ENCODE measurements at regions not wholly inside any gene's neighbourhood (a gene's known extent, or its start where the extent isn't known, plus 50 kb on each side); places are given as distances from the start of the nearest gene placed in this dataset.

DNA sequence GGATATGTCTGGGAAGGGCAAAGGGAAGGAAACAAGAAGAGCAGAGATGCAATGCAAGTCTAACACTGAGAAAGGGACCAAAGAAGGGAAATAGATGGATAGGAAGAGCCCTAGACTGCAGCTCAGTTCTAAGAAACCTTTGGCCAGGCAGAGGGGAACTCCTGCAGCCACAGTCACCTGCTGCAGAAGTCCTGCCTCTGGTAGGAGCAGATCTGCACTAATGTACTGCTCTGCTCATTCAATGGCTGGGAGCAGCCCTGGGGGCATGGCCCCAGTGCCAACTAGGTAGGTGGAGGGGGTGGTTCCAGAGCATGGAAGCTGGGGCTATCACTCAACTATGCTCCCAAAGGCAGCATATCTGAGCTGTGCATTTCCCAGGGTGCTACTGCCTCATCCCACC lies 388.9 kb downstream of the PCNX1 start:
- no peak for DNase-seq

GRCh38 chr14:71300566-71301330 lies 393.5 kb downstream of the PCNX1 start:
- DNase-seq = no peak

DNA sequence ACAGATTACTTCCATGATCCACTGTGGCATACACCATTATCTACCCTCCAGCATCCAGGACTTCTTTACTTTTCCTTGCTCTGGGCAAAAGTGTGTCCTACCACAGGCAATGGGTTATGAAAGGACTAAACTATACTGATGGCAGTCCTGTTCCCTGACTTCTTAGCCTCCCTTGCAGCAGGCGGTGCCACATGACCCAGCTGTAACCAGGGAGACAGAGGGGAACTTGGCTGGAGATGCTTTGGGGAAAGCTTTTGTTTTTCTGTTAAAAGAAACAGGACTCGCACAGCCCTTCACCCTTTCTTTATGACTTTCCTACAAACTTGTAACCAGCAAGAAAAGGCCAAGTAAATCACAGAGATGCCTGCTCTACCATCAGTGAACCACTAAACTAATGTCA lies 394.4 kb downstream of the PCNX1 start:
- DNase-seq = no peak

GRCh38 chr14:71304690-71305089 lies 397.4 kb downstream of the PCNX1 start:
- no peak for DNase-seq

- DNase-seq = no peak
Observed at GRCh38 chr14:71308671-71309070, 401.4 kb downstream of the PCNX1 start.

DNA sequence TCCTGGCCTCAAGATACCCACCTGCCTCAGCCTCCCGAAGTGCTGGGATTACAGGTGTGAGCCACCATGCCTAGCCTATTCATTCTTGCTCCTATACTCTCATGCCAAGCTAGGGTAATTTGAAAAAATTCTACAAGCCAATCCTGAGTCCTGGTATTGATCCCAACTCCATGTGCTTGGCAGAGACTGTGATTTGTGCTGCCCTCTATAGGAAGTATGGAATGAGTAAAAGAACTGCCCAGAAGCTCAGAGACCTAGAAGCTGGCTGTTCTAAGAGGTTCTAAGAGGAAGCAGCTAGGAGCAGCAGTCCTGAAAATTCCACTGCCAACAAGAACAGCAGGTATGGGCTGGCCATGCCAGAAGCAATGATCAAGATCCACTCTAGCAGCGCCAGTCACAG lies 402.5 kb downstream of the PCNX1 start:
- DNase-seq = peak in 1 of 2 experiments; percentile 12

DNA sequence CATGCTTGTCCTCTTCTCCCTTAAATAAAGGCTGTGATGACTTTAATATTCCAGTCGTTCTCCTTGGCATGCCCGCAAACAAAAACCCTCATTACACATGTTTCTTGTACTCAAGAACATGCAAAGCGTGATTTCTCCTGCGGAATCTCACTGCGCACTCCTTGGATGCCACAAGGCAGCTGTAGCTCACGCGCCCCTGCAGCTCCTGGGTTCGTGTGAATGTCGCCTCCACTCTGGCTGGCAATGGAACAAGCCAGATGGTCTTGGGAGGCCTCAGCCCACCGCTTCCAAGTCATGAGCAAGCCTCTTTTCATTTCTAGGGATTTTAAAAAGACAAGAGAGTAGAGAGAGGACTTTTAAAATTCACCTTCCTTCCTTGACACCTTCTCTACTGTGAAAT lies 403.8 kb downstream of the PCNX1 start:
- DNase-seq = no peak

- no peak for DNase-seq
Observed at GRCh38 chr14:71314717-71315116, 407.5 kb downstream of the PCNX1 start.

- DNase-seq = no peak
Observed at GRCh38 chr14:71317385-71318096, 410.3 kb downstream of the PCNX1 start.

DNA sequence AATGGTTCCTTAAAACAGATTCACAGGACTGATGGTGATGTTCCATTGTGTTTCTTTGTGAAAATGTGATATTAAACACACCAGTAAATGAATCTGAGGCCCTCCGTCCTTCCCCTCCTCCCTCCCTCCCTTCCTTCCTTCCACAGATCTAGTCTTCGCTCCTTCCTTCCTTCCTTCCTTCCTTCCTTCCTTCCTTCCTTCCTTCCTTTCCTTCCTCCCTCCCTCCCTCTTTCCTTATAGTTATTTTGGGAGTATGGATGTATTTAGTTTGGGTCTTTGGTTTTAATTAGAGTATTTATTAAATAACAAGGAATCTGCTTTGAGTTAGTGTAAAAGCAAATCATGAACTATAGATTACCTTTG lies 410.8 kb downstream of the PCNX1 start:
- no peak for DNase-seq

DNA sequence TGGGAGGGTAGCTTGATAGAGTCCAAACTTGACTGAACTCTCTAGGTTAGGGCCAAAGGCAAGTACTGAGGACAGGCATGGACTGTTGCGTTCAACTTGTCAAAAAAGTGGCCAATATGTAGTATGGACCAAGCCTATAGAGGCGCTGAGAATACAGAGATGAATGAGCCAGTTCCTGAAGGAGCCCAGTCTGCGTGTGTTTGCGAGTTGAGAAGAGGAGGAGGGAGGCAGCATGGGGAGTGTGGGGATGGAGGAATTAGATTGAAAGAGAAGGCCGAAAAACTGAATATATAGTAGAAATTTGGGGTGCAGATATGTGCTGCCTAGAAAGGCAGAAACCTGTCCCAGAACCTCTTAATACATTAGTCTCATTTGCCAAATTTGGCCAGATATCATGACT lies 412.4 kb downstream of the PCNX1 start:
- DNase-seq = peak; percentile 14 to 38

DNA sequence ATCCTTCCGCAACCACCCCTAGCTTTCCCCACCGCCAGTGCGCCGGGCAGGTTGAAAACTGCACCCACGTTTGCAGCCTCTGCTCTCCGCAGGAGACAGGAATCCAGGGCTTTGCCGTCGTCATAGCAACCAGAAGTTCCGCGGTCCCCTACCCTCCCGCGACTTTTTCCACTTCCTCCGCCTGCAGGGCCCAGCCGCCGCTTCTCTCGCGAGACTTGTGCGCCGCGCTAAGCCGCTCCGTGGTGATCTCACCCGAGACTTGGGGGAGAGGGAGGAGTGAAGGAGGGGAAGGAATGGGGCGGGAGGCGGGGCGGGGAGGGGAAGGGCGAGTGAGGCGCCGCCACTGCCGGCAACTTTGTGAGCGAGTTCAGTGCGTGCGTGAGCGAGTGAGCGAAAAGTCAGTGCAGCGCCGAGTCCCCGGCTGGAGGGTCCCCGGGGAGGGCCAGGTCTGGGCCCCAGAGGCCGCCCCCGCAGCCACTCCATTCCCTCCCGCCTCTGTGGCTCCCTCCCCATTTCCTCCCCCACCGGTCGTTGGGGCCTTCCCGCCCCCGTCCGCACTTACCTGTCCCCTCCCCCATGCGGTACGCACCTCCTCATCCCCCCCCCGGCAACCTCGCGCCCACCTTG lies 413.0 kb downstream of the PCNX1 start, which contains the start of gene SIPA1L1:
Gene SIPA1L1 (plus strand): TSS at position 370 of the 627 bp plus-strand sequence.
- DNase-seq = peak; percentile 95 to 98

- DNase-seq = peak in 1 of 2 experiments; percentile 68
Observed at GRCh38 chr14:71320734-71321573, 413.7 kb downstream of the PCNX1 start.

DNA sequence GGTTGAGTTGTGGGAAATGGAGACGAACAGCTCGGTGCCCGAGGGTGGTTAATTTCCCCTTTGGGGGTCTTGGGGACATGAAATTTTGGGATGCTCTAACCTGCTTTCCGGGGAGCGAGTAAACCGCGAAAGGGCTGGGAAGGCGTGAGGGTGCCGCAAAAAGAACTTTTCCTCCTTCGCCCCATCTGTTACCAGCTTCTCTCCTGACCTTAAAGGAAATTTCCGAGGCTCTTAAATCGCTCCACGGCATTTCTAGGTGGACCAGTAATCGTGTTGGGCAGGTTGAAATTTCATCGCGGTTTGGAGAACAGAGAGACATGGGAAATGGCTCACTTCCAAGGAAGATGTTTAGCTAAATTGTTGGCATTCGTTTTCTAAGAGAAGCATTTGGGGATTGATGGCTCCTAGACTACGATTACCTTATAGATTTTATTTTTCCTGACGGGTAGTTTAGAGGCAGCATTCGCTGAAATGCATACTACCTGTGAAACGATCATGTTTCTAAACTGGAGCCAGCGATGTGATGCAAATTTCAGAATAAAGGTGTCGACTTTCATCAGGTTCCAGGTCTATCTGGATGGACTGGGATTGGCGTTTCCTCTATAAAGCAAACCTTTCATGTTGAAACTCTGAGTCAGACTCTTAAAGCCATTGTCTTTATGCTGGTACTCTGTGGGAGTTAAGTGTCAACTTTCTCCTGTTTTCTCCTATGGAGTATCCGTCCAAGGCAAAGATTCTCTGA lies 414.5 kb downstream of the PCNX1 start:
- peak; percentile 78 to 82 for DNase-seq

DNA sequence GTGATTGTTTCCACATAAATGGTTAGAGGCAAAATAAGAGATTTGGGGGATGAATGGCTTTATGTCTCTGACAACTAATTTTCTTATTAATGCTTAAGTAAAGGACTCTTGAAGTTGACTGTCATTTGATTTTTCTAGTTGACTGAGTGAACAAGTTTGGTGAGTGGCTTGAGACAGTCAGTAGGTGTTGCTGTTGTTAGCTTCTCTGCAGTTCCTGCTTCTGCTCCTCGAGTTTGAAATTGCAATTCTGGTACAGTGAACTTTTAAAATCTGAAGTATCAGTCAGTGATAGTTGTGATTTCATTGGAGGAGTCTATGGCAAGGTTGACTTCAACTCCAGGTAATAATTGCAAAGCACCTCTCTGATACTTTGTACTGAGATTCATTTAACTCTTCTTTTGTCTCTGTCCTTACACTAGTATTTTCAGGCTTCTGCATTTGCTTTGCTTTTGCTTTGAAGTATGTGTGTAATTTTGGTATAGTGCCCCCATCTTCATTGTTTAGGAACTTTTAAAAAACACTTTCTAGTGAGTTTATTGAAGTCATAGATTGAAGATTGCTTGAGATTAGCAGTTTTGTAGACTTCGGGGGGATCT lies 415.5 kb downstream of the PCNX1 start:
- no peak for DNase-seq

GRCh38 chr14:71324767-71325272 lies 417.6 kb downstream of the PCNX1 start:
- no peak for DNase-seq

DNA sequence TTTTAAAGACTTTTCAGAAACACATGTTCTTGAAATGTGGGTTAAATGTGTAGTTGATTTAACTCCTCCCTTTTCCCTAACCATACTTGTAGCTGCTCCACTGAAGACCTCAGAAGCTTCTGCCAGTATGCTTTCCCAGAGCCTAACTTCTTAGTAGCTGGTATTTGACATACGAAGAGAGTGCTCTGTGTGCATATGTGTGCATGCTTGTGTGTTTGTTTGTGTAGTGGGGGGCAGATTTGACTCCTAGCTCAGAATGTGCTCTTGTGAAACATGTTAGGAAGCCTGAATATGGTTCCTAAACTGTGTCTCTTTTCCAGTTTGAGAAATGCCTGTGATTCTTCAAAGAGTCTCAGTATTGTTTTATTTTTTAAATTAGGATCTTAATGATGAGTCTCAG lies 420.4 kb downstream of the PCNX1 start:
- DNase-seq = no peak

GRCh38 chr14:71328183-71328582 lies 420.9 kb downstream of the PCNX1 start:
- DNase-seq = no peak

- no peak for DNase-seq
Observed at GRCh38 chr14:71328954-71329353, 421.7 kb downstream of the PCNX1 start.

GRCh38 chr14:71331403-71331802 lies 424.1 kb downstream of the PCNX1 start:
- DNase-seq = no peak

DNA sequence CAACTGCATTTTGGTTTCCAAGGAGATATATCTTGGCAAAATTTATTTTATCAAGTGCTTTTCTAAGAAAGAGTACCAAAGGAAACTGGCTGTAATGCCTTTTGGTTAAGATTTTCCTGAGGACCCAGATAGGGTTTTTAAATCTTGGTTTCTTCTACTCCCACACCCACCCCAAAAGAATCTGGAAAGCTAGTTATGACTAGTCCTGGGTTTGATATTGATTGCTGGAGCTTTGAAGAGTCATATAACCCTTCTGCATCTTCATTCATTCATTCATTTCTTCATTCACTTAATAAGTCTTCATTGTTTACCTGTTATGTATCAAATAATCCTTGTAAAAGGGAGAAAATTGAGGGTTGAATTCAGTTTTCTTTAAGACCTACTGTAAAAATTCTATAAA lies 425.2 kb downstream of the PCNX1 start:
- no peak for DNase-seq

- no peak for DNase-seq
Observed at GRCh38 chr14:71333705-71334104, 426.4 kb downstream of the PCNX1 start.

Measured in NCI-H526 (cell line).